ENCODE measurements at regions not wholly inside any gene's neighbourhood (a gene's known extent, or its start where the extent isn't known, plus 50 kb on each side); places are given as distances from the start of the nearest gene placed in this dataset.
"Not testable (repeated sequence)": the region's sequence is repeated elsewhere in the genome, so short reads cannot be mapped to it uniquely, and the experiment has no call there.

DNA sequence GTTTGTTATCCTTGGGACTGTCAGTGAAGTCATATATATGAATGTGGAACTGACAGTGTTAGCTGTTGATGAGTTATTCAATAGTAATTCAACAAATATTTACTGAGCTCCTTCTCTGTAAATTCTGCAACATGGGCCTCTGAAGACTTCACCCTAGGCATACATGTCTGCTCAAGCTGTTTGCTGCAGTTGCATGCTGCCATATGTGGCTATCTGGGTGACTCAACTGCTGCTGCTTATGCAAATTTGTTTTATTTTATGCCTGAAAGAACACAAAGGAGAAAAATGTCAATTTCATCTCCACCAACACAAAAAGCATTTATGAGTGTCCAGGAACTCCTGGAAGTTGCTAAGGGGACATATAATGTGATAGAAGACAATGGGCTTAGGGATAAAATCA, 417.6 kb downstream of the AASDHPPT start:
- DNase-seq (ENCODE audit: low spot score), result no peak

DNA sequence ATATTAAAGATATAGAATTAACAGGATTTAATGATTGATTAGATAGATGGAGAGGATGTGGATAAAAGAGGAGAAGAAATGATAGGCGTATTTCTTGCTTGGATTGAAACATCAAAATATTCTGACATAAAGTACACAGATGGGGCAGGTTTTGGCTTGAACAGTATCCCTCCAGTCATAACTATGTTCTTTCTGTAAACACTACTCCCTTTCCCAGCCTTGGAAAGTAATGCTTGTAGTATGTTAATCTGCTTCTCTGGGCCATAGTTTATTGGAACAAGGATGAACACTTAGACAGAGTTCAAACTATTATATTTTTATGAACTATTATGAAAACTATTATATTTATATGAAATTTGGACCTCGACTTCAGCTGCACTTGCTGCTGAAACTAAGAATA, 419.2 kb downstream of the AASDHPPT start:
- DNase-seq (ENCODE audit: low spot score), result no peak

DNA sequence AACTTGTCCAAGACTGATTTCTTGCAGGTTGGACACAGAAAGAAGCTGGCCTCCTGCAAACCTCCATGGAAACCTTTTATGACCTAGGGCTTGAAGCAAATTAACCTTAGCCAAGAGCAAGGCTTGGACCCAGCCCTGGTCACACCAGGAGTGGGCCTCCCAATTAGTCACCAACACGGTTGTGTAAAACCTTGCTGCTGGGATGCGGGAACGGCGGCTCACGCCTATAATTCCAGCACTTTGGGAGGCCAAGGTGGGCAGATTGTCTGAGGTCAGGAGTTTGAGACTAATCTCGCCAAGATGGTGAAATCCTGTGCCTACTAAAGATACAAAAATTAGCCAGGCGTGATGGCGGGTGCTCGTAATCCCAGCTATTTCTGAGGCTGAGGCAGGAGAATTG, 419.9 kb downstream of the AASDHPPT start:
- no peak for DNase-seq (ENCODE audit: low spot score)

- no peak for DNase-seq (ENCODE audit: low spot score)
These were observed 420.4 kb downstream of the AASDHPPT start for GRCh38 chr11:106497822-106498221.

DNA sequence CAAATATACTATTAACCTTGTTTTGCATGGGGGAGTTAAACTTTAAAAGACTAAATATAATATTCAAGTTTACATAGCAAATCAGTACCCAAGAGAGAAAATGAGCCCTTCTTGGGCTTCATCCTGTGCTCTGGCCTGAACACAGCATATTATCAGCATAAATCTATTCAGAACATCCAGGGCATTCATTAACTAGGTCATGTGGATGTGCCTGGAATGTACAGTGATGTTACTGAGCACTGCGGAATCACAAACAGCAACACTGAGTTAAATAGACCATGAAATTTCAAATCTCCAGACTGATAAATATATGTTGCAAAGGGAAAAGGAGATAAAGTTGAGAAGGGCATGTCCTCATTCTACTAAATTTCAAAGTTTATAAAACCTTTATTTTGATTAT, 426.4 kb downstream of the AASDHPPT start:
- DNase-seq (ENCODE audit: low spot score), result no peak

GRCh38 chr11:106507645-106508306, 430.3 kb downstream of the AASDHPPT start:
- no peak for DNase-seq (ENCODE audit: low spot score)

- no peak for DNase-seq (ENCODE audit: low spot score)
These were observed 437.2 kb downstream of the AASDHPPT start for GRCh38 chr11:106514706-106515105.

DNA sequence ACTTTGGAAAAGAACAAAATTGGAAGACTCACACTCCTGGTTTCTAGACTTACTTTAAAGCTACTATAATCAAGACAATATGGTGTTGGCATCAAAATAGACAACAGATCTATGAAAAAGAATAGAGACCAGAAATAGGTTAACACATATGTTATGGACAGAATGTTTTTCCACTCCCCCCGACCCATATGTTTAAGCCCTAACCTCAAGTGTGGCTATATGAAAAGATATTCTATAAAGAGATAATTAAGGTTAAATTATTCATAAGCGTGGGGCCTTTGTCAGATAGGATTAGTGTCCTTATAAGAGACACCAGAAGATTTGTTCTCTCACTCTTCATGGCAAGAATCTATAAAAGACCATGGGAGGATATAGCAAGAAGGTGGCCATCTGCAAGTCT, 440.0 kb downstream of the AASDHPPT start:
- DNase-seq (ENCODE audit: low spot score), result no peak

DNA sequence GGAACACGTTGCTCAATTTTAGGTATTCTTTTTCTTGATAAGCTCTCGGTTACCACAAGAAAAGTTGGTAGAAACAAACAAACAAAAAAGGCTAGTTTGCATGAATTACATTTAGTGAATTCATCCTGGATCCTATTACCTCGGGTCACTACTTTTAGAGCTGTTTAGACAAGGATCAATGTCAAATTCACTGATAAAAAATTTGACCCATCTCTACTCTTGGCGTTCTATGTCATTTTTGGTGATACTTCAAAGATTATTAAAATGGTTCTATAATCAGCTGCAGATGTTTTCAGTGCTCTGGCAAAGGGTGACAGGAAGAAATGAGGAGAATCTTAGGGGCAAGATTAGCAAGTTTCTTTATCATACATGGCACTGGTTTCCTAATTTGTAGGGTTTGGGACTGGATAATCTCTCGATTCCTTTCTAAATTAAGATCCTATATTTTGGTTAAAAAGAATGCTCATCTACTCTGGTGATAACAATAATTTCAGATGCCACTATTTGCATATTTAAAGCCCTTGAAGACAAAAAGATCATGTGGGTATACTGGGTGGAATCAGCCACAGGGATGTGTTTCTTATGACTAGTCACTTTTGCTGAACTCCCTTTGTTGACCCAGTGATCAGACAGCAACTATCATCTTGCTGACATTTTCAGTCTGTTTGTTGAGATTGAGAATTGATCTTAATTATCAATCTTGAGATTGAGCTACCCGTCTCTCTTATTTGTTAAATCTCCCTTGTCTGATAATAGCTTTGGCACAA, 442.9 kb downstream of the AASDHPPT start:
- DNase-seq (ENCODE audit: low spot score), result no peak

GRCh38 chr11:106520920-106521319, 443.5 kb downstream of the AASDHPPT start:
- DNase-seq (ENCODE audit: low spot score), result no peak

GRCh38 chr11:106523171-106523570, 445.7 kb downstream of the AASDHPPT start:
- DNase-seq (ENCODE audit: low spot score), result no peak

- no peak for DNase-seq (ENCODE audit: low spot score)
These were observed 446.5 kb downstream of the AASDHPPT start for GRCh38 chr11:106523921-106524320.

DNA sequence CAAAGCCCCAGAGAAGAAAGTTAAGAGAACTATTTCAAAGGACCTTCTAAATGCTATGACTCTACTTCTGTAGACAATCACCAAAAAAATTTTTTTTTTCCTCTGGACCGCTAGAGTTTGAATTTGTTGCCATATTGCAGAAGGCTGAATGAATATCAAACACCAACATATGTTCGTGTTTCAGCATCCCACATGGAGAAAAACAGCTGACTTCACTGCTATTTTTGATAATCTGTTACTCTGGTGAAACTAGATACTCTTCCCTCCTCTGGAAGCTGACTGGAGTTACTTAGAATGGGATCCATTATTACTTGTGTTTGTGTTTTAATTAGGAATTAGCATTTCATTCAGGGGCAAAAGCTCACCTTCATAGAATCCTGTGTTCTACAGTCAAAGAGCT, 447.0 kb downstream of the AASDHPPT start:
- DNase-seq (ENCODE audit: low spot score), result no peak

DNA sequence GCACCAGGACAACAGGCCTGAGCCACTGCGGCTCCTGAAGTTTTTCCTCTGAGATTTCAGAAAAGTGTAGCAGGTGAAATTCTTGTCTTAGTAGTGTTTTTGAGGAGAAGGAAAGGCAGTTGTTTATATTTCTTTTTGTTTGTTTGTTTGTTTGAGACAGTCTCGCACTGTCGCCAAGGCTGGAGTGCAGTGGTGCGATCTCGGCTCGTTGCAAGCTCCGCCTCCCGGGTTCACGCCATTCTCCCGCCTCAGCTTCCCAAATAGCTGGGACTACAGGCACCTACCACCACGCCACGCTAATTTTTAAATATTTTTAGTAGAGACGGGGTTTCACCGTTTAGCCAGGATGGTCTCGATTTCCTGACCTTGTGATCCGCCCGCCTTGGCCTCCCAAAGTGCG, 454.2 kb downstream of the AASDHPPT start:
- DNase-seq (ENCODE audit: low spot score), result not testable (repeated sequence)

DNA sequence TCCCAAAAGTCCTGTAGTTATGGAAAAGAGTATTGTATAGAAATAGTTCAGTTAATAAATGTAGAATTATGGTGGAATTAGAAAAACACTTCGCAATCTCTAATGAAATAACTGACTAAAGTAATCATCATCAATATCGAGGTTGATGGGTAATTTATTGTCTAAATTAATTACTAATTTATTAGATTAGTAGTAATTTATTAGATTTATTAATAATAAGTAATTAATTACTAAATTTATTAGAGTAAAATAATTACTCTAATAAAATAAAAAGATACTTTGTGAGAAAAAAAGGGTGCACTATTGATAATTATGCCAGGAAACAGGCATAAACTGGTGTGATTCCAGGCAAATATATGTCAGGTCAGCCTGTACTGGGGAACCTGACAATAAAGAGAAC, 455.6 kb downstream of the AASDHPPT start:
- no peak for DNase-seq (ENCODE audit: low spot score)

GRCh38 chr11:106540001-106540400, 462.5 kb downstream of the AASDHPPT start:
- DNase-seq (ENCODE audit: low spot score), result no peak

DNA sequence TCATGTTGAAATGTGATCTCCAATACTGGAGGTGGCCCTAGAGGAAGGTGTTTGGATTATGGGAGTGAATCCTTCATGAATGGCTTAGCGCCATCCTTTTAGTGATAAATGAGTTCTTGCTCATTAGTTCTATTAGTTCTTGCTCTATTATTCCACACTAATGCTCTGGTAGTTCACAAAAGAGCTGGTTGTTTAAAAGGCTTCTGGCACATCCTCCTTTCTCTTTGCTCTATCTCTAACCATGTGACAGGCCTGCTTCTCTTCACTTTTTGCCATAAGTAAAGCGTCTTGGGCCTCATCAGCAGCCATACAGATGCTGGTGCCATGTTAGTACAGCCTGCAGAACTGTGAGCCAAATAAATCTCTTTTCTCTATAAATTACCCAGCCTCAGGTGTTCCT, 469.9 kb downstream of the GUCY1A2 start:
- no peak for DNase-seq (ENCODE audit: low spot score)

DNA sequence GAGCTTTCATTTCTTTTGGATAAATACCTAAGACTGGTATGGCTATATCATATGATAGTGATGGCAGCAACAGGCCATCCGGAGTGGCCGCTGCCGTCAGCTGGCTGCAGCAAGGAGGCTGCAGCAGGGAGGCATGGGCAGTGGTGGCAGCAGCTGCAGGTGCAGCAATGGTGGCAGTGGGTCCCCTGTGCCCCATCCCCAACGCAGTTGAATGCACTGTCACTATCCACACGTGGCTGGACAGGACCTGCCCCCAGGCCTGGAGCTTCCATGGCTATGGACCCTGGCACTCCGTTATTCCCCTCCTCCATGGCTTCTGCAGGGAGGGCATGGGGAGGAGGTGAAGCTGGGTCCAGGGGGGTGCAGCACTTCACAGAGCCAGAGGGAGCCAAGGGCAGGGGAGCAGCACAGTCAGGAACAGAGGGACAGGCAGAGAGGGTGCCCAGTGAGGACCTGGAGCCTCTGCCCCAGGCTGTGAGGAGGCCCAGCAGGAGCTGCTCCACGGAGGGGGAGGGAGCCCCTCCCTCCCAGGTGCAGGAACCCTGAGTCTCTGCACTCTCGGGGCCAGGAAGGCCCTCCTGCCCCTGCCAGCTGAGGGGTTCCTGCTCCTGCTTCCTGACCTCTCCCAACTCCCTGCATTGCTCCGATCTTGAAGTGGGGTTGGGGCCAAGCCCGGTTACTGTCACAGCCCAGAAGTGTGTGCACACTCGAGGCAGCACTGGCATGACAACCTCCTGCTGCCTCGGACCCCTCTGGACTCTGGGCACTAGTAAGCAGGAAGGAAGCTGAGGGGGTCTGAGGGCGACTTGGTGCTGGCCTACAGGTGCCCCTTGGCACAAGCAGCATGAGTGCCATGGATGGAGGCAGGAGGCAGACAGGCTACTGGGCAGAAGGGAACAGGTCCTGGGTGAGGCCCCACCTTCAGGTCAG, 466.3 kb downstream of the GUCY1A2 start:
- DNase-seq (ENCODE audit: low spot score), result no peak

DNA sequence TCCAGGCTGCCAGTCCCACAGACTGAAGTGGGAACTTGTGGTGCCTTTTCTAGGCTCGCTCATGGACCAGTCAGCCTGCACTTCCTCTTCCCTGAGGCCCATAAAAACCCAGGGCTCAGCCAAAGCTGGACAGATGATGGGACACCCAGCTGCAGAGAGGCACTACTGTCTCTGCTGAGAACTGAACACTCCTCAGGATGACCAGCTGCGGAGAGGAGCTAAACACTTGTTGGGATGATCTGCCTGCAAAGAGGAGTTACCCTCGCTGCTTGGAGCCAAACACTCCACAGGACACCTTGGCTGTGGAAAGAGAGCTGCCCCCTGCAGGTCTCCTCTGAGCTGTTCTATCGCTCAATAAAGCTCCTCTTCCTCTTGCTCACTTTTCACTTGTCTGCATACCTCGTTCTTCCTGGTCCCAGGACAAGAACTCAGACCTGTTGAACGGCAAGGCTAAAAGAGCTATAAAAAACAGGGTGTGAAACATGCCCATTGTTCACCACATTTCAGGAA, 465.5 kb downstream of the GUCY1A2 start:
- no peak for DNase-seq (ENCODE audit: low spot score)

DNA sequence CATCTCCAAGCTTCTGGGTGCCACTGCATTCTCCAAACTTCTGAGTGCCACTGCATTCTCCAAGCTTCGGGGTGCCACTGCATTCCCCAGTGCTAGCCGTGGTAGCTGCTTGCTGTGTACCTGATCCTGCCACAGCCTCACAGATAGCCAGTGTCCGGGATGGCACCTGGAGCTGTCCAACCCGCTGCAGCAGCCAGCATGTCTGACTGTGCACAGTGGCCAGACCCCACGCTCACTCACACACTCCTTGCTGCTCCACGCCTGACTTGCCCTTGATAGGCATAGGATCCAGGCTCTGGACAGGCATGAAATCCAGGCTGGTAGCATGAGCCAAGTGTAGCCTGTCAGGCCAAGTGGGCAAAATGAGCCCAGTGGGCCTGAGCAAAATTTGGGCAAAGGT, 465.0 kb downstream of the GUCY1A2 start:
- DNase-seq (ENCODE audit: low spot score), result no peak

- not testable (repeated sequence) for DNase-seq (ENCODE audit: low spot score)
These were observed 462.6 kb downstream of the GUCY1A2 start for GRCh38 chr11:106555566-106556250.

DNA sequence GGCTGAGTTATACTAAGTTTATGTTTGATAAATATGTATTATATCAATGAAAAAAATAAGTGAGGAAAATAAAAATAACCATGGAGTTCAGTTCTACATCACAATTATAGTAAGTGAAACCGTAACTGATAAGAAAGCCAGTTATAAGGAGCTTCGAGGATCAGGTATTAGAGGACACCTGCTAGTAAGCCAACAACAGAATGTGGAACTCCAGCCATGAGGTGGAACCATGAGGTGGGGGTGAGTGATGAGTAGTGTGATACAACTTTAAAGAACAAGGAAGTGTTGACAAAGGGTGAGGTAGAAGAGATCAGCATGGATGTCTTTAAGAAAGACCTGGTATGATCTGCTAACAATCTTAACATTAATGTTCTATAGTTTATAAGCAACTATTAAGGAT, 452.9 kb downstream of the GUCY1A2 start:
- DNase-seq (ENCODE audit: low spot score), result no peak
